Activated B cell treated with CpG ODN at 0.5 μM for 24 hours (primary cell): ENCODE measurements at regions not wholly inside any gene's neighbourhood (a gene's known extent, or its start where the extent isn't known, plus 50 kb on each side); places are given as distances from the start of the nearest gene placed in this dataset.

ENCODE experiments used
- ATAC-seq: fragments of 200-7000 bp; cut with Tn5 transposase; one replicate; pipeline ENCODE4 v1.10.0; 2021; ENCODE audit warnings: low read depth, mild to moderate bottlenecking, moderate library complexity
- CTCF ChIA-PET: fragments of 350-600 bp; sonication (Branson Sonifier 250); formaldehyde crosslinking; loops from one replicate; lab custom pipeline; 2021; ENCODE audit warnings: antibody characterized with exemption; lab: Charles Lee
- POLR2A ChIA-PET: fragments of 350-600 bp; sonication (Branson Sonifier 250); formaldehyde crosslinking; loops from one replicate; lab custom pipeline; 2021; ENCODE audit warnings: antibody characterized with exemption; lab: Charles Lee
- DNase-seq: peaks from one replicate; pipeline ENCODE4 v3.0.0; 2022
- H3K27ac Mint-ChIP-seq: one replicate; pipeline ENCODE4 v1.8.0; 2020; ENCODE audit warnings: mixed read lengths
- H3K27me3 Mint-ChIP-seq: one replicate; pipeline ENCODE4 v1.8.0; 2021; ENCODE audit warnings: mixed read lengths
- H3K36me3 Mint-ChIP-seq: one replicate; pipeline ENCODE4 v1.8.0; 2021; ENCODE audit warnings: low read depth, mixed read lengths
- H3K4me1 Mint-ChIP-seq: one replicate; pipeline ENCODE4 v1.8.0; 2021; ENCODE audit warnings: mixed read lengths
- H3K4me3 Mint-ChIP-seq: one replicate; pipeline ENCODE4 v1.8.0; 2020; ENCODE audit warnings: mild to moderate bottlenecking, mixed read lengths
- H3K9me3 Mint-ChIP-seq: one replicate; pipeline ENCODE4 v1.8.0; 2020; ENCODE audit warnings: mixed read lengths
- intact Hi-C: fragments of 100-400 bp; cut with micrococcal nuclease; formaldehyde crosslinking; loops from one replicate; pipeline ENCODE4 v1.15.1; 2024
- TF ChIP-seq, protein P1 (sequence below): fragments of 200-600 bp; IDR thresholded peaks from one replicate; pipeline ENCODE4 v1.8.0; 2022; ENCODE audit warnings: antibody characterized with exemption, mild to moderate bottlenecking

DNA sequence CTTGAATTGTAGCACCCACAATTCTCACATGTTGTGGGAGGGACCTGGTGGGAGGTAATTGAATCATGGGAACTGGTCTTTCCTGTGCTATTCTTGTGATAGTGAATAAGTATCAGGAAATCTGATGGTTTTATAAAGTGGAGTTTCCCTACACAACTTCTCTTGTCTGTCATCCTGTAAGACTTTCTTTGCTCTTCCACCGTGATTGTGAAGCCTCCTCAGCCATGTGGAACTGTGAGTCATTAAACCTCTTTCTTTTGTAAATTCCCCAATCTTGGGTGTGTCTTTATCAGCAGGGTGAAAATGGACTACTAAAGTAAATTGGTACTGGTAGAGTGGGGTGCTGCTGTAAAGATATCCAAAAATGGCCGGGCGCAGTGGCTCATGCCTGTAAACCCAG lies 215.6 kb downstream of the LIG4 start:
- H3K4me1 Mint-ChIP-seq, result no peaks in the 10 kb centered on the region
- no peaks in the 10 kb centered on the region for H3K27me3 Mint-ChIP-seq
- no peak for ATAC-seq
- no peaks in the 10 kb centered on the region for H3K36me3 Mint-ChIP-seq
- DNase-seq, result no peak
- POLR2A ChIA-PET, result no interaction called here
- no peak overlapping the region for H3K4me3 Mint-ChIP-seq
- TF ChIP-seq, protein P1, sequence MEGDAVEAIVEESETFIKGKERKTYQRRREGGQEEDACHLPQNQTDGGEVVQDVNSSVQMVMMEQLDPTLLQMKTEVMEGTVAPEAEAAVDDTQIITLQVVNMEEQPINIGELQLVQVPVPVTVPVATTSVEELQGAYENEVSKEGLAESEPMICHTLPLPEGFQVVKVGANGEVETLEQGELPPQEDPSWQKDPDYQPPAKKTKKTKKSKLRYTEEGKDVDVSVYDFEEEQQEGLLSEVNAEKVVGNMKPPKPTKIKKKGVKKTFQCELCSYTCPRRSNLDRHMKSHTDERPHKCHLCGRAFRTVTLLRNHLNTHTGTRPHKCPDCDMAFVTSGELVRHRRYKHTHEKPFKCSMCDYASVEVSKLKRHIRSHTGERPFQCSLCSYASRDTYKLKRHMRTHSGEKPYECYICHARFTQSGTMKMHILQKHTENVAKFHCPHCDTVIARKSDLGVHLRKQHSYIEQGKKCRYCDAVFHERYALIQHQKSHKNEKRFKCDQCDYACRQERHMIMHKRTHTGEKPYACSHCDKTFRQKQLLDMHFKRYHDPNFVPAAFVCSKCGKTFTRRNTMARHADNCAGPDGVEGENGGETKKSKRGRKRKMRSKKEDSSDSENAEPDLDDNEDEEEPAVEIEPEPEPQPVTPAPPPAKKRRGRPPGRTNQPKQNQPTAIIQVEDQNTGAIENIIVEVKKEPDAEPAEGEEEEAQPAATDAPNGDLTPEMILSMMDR, result no peak
- intact Hi-C loops, result no loop called here
- CTCF ChIA-PET, result no interaction called here
- H3K27ac Mint-ChIP-seq, result no peak overlapping the region
- no peaks in the 10 kb centered on the region for H3K9me3 Mint-ChIP-seq

DNA sequence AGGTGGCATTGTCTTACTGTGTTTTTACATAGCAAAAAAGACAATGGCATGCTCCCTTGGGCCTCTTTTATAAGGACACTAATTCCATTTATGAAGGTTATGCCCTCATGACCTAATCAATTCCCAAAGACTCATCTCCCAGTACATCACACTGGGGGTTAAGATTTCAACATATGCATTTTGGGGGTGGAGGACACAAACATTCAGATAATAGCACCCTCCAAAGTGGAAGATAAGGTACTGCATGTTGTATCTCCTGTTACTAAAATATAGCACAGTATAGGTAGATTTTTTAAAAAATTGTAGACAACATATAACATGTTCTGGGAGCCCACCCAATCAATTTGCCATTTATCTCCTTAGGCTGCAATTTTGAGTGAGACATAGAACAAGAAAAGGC lies 221.2 kb downstream of the LIG4 start:
- intact Hi-C loops, result no loop called here

DNA sequence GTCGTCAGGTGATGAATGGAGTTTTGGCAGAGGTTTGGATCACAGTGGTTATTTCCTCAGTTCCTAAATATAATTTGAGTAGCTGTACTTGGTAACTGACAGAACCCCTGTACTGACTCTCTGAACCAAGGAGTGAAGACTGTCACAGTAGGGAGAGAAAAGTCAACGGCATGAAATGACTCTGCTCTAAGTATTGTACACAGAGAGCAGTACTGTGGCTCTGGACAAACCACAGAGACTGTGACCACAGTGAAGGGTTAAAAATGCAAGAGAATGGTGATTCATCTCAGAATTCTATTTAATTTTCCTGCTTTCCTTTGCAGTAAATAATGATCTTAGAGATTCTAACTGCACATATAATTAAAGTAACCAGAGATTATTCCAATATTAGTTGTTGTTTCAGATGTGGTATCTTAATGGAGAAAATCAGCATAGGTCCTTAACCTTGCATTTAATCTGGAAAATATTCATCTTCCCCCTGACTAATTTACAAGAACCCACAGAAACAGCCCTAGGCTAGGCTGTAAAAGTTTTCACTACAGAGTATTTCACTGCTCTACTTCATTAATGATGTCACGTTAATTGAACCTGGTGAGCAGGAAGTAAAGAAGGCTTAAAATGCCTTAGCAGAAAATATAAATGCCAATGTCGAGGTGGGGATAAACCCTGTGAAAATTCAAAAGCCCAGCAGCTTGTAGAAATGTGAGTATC lies 221.9 kb downstream of the LIG4 start:
- intact Hi-C loops, result no loop called here
- CTCF ChIA-PET, result no interaction called here
- TF ChIP-seq, protein P1, result no peak

More for the DNA sequence above, 221.2 kb downstream of the LIG4 start:
- ATAC-seq (no peak), DNase-seq (no peak)
- H3K27me3 Mint-ChIP-seq, result no peaks in the 10 kb centered on the region
- H3K27ac Mint-ChIP-seq, result no peak overlapping the region
- TF ChIP-seq, protein P1, result no peak
- peaks cover 2% of the 10 kb centered on the region for H3K9me3 Mint-ChIP-seq
- ChIA-PET POLR2A (no interaction called here), CTCF (no interaction called here)
- no peaks in the 10 kb centered on the region for H3K4me1 Mint-ChIP-seq
- H3K4me3 Mint-ChIP-seq, result no peak overlapping the region
- H3K36me3 Mint-ChIP-seq, result no peaks in the 10 kb centered on the region

DNA sequence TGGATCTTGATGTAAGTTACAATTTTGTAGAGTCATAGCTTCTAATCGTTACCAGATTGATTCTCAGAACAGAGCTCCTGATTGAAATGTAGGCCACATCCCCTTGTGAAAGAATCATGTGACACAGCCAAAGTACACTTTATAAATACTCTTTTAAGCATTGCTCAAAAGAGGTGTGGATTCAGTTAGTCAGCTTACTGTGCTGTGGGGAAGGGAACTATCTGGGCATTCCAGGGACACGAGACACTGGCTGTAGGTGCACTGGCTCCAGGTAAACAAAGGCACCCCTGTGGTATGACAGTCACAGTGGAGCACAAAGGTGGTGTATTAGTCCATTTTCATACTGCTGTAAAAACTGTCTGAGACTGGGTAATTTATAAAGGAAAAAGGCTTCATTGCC lies 222.8 kb downstream of the LIG4 start:
- no peak overlapping the region for H3K4me3 Mint-ChIP-seq
- POLR2A ChIA-PET, result no interaction called here
- no peak for ATAC-seq

More for the DNA sequence above, 221.9 kb downstream of the LIG4 start:
- ATAC-seq (no peak), DNase-seq (no peak)
- Mint-ChIP-seq H3K36me3 (no peaks in the 10 kb centered on the region), H3K4me3 (no peak overlapping the region), H3K27me3 (no peaks in the 10 kb centered on the region), H3K9me3 (peaks cover 2% of the 10 kb centered on the region), H3K27ac (no peak overlapping the region), H3K4me1 (no peaks in the 10 kb centered on the region)
- POLR2A ChIA-PET, result no interaction called here

DNA sequence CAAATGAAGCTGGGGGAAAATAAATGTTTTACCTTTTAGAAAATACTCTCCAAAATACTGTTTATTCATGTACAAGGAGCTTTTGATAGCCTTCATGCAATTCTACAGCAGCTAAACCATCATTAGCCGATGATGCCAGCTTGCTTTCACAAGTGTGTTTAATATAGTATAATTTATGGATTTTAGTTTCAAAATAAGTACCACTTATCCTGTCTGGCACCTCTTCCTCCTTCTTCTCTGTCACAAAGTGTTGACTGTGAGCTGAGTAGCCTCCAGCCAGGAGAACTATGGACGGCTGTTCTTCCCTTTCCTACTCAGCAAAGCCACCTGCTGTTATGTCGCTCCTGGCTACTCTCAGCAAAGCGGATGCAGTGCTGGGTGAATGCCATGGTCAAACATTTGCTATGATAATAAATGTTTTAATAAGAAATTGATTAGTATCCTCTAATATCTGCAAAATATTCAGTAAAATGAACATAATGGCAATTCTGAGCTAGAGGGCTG lies 238.2 kb downstream of the LIG4 start:
- ChIA-PET CTCF (no interaction called here), POLR2A (no interaction called here)
- Mint-ChIP-seq H3K36me3 (no peaks in the 10 kb centered on the region), H3K27ac (no peak overlapping the region), H3K9me3 (no peaks in the 10 kb centered on the region), H3K4me3 (no peak overlapping the region), H3K4me1 (no peaks in the 10 kb centered on the region), H3K27me3 (no peaks in the 10 kb centered on the region)
- ATAC-seq (no peak), DNase-seq (no peak)
- intact Hi-C loops, result no loop called here
- TF ChIP-seq, protein P1, result no peak

More for the DNA sequence above, 222.8 kb downstream of the LIG4 start:
- Mint-ChIP-seq H3K27me3 (no peaks in the 10 kb centered on the region), H3K27ac (no peak overlapping the region), H3K4me1 (no peaks in the 10 kb centered on the region), H3K36me3 (no peaks in the 10 kb centered on the region), H3K9me3 (peaks cover 4% of the 10 kb centered on the region)
- CTCF ChIA-PET, result no interaction called here
- TF ChIP-seq, protein P1, result no peak
- DNase-seq, result no peak
- intact Hi-C loops, result no loop called here
